Prostate gland (tissue), 2 donors: ENCODE measurements at regions not wholly inside any gene's neighbourhood (a gene's known extent, or its start where the extent isn't known, plus 50 kb on each side); places are given as distances from the start of the nearest gene placed in this dataset. TPM values are rescaled to one million over a fixed set of nuclear protein-coding genes. Genes with fewer than 3 reads are reported as not detected.

ENCODE experiments used
- DNase-seq: peaks from one replicate; pipeline ENCODE4 v3.0.0-alpha.2; 2019; ENCODE audit warnings: low spot score
- H3K27ac ChIP-seq, 2 donors: fragments of 200-600 bp; sonication (generic); 2 replicates each; pipeline ENCODE4 v1.5.1; 2017 to 2019
- H3K27me3 ChIP-seq: fragments of 200-600 bp; sonication (generic); replicated peaks from 2 replicates; pipeline ENCODE4 v1.5.1; 2019; ENCODE audit not compliant: insufficient read depth
- H3K36me3 ChIP-seq, 2 donors: fragments of 200-600 bp; sonication (generic); 1 replicate in 1 of 2; 2 replicates in 1 of 2; pipeline versions ENCODE4 v1.5.1 to v1.8.1; 2017 to 2019
- H3K4me1 ChIP-seq: fragments of 200-600 bp; sonication (generic); replicated peaks from 2 replicates; pipeline ENCODE4 v1.5.1; 2019
- H3K4me3 ChIP-seq, 2 donors: fragments of 200-600 bp; sonication (generic); 2 replicates each; pipeline ENCODE4 v1.5.1; 2017 to 2019
- H3K9me3 ChIP-seq: fragments of 200-600 bp; sonication (generic); 2 replicates; pipeline ENCODE4 v1.5.1; 2017
- POLR2A ChIP-seq: fragments of 450-650 bp; IDR thresholded peaks from one replicate; pipeline ENCODE4 v1.6.1; 2016; ENCODE audit warnings: antibody characterized with exemption, mild to moderate bottlenecking
- POLR2AphosphoS5 ChIP-seq: sonication (generic); formaldehyde crosslinking; IDR thresholded peaks from one replicate; pipeline ENCODE4 v1.6.1; 2017; ENCODE audit warnings: antibody characterized with exemption
- WGBS: methylation state at CpG from one replicate; pipeline ENCODE4 v1.1.5; 2018; 5-methylcytosine and 5-hydroxymethylcytosine counted together
- intact Hi-C: fragments of 100-400 bp; cut with DNase I; formaldehyde crosslinking; loops from one replicate; pipeline ENCODE4 v1.14.2; 2022
- microRNA-seq: library from miRNA; unstranded; fragments of <30 nt; microRNA quantifications from one replicate; pipeline ENCODE4, GENCODE V29; 2016
- TF ChIP-seq, protein P1 (sequence below), 4 experiments: fragments of 200-600 bp in 2 of 4; fragments of 450-650 bp in 2 of 4; sonication (generic) in 2 of 4; IDR thresholded peaks; 1 replicate in 3 of 4; 2 replicates in 1 of 4; pipeline ENCODE4 v1.5.1; 2016 to 2019; ENCODE audit warnings: antibody characterized with exemption in 4 of 4, mild to moderate bottlenecking in 2 of 4, moderate library complexity in 2 of 4

GRCh38 chr5:82330530-82331270 is 52.5 kb upstream of the RPS23 start:
- Histone ChIP-seq H3K27ac (no peak overlapping the region), H3K27me3 (no peaks in the 10 kb centered on the region), H3K9me3 (no peaks in the 10 kb centered on the region), H3K4me1 (no peaks in the 10 kb centered on the region), H3K36me3 (no peaks in the 10 kb centered on the region), H3K4me3 (no peak overlapping the region)
- intact Hi-C loops = no loop called here
- no peak for DNase-seq
- TF ChIP-seq, protein P1, sequence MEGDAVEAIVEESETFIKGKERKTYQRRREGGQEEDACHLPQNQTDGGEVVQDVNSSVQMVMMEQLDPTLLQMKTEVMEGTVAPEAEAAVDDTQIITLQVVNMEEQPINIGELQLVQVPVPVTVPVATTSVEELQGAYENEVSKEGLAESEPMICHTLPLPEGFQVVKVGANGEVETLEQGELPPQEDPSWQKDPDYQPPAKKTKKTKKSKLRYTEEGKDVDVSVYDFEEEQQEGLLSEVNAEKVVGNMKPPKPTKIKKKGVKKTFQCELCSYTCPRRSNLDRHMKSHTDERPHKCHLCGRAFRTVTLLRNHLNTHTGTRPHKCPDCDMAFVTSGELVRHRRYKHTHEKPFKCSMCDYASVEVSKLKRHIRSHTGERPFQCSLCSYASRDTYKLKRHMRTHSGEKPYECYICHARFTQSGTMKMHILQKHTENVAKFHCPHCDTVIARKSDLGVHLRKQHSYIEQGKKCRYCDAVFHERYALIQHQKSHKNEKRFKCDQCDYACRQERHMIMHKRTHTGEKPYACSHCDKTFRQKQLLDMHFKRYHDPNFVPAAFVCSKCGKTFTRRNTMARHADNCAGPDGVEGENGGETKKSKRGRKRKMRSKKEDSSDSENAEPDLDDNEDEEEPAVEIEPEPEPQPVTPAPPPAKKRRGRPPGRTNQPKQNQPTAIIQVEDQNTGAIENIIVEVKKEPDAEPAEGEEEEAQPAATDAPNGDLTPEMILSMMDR (IDR thresholded peaks at IDR 0.05) = no peak
- no peak for TF ChIP-seq POLR2AphosphoS5
- no peak for TF ChIP-seq POLR2A
- 61% methylated on average over 3 of the region's 3 CpGs for WGBS

- Histone ChIP-seq H3K36me3 (no peaks in the 10 kb centered on the region), H3K9me3 (no peaks in the 10 kb centered on the region), H3K4me1 (no peaks in the 10 kb centered on the region), H3K4me3 (no peak overlapping the region), H3K27ac (no peak overlapping the region), H3K27me3 (no peaks in the 10 kb centered on the region)
- no peak for DNase-seq
- 95% methylated on average over 6 of the region's 6 CpGs for WGBS
- intact Hi-C loops = no loop called here
- TF ChIP-seq POLR2AphosphoS5 = no peak
- no peak for TF ChIP-seq POLR2A
- TF ChIP-seq, protein P1 (IDR thresholded peaks at IDR 0.05) = no peak
Measured at GRCh38 chr5:82329393-82329792, 51.2 kb upstream of the RPS23 start.

Small RNA genes in the stretch of these regions (microRNA-seq; reads per million reads assigned to microRNA genes)
- not detected for gene MIR3977
